ENCODE measurements at regions not wholly inside any gene's neighbourhood (a gene's known extent, or its start where the extent isn't known, plus 50 kb on each side); places are given as distances from the start of the nearest gene placed in this dataset.

DNA sequence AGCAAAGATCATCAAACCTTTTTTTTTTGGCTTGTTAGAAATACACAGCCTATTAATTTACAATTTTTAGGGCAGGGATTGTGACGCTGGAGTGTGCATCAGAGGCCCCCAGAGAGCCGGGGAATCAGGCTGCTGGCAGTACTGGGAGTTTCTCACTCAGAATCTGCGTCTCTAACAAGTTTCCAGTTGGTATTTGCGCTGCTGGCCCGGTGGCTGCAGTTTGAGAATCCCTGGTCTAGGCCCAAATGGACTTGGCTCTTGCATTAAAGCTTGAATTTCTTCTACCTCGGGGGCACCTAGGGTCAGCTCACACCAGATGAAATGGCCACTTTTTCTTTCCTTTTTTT, 150.9 kb upstream of the CIBAR2 start:
- 88 to 89% methylated on average over 6 of the region's 6 CpGs for WGBS, 2 donors
- intact Hi-C loops (cut with DNase I), result no loop called here
- H3K27ac ChIP-seq, result no peak overlapping the region
- DNase-seq (no peak), ATAC-seq (no peak)
- TF ChIP-seq, protein P1, sequence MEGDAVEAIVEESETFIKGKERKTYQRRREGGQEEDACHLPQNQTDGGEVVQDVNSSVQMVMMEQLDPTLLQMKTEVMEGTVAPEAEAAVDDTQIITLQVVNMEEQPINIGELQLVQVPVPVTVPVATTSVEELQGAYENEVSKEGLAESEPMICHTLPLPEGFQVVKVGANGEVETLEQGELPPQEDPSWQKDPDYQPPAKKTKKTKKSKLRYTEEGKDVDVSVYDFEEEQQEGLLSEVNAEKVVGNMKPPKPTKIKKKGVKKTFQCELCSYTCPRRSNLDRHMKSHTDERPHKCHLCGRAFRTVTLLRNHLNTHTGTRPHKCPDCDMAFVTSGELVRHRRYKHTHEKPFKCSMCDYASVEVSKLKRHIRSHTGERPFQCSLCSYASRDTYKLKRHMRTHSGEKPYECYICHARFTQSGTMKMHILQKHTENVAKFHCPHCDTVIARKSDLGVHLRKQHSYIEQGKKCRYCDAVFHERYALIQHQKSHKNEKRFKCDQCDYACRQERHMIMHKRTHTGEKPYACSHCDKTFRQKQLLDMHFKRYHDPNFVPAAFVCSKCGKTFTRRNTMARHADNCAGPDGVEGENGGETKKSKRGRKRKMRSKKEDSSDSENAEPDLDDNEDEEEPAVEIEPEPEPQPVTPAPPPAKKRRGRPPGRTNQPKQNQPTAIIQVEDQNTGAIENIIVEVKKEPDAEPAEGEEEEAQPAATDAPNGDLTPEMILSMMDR (IDR thresholded peaks at IDR 0.05), result no peak
- no peak for TF ChIP-seq POLR2A (IDR thresholded peaks at IDR 0.05)
- no peaks in the 10 kb centered on the region for H3K4me1 ChIP-seq
- H3K36me3 ChIP-seq (replicated peaks in 1 of 2; ENCODE audit: insufficient read depth in 1 of 2, low read depth in 2 of 2), result no peaks in the 10 kb centered on the region
- H3K27me3 ChIP-seq, result no peaks in the 10 kb centered on the region
- no peaks in the 10 kb centered on the region for H3K9me3 ChIP-seq
- H3K4me3 ChIP-seq, result no peak overlapping the region

DNA sequence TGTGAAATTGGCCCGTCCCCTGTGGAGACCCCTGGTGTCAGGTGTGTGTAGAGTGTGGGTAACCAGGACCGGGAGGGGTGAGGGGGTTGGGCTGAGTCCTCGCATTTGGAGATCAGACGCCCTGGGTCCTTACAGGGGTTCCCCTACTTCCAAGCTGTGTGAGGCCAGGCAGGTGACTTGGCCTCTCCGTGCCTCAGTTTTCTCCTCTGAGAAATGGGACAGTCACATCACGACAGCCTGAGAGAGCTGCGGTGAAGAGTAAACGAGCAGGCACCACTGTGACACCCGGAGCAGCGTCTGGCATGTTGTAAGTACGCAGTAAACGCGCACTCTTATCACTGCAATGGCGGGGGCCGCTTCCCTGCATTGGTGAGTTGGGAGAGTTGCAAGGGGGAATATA, 152.5 kb upstream of the CIBAR2 start:
- DNase-seq (no peak), ATAC-seq (no peak)
- H3K27ac ChIP-seq, result no peak overlapping the region
- H3K4me1 ChIP-seq, result no peaks in the 10 kb centered on the region
- 83 to 94% methylated on average over 11 to 15 of the region's 15 CpGs for WGBS, 2 donors
- H3K36me3 ChIP-seq (replicated peaks in 1 of 2; ENCODE audit: insufficient read depth in 1 of 2, low read depth in 2 of 2), result no peaks in the 10 kb centered on the region
- intact Hi-C loops (cut with DNase I), result no loop called here
- H3K4me3 ChIP-seq, result no peak overlapping the region
- no peaks in the 10 kb centered on the region for H3K27me3 ChIP-seq
- TF ChIP-seq, protein P1 (IDR thresholded peaks at IDR 0.05), result no peak
- no peak for TF ChIP-seq POLR2A (IDR thresholded peaks at IDR 0.05)
- H3K9me3 ChIP-seq, result no peaks in the 10 kb centered on the region

- TF ChIP-seq, protein P1 (IDR thresholded peaks at IDR 0.05), result no peak
- no peak for TF ChIP-seq POLR2A (IDR thresholded peaks at IDR 0.05)
- H3K4me1 ChIP-seq, result no peaks in the 10 kb centered on the region
- DNase-seq, result no peak
- no peaks in the 10 kb centered on the region for H3K9me3 ChIP-seq
- intact Hi-C loops (cut with DNase I), result no loop called here
- no peak overlapping the region for H3K4me3 ChIP-seq
- no peak overlapping the region for H3K27ac ChIP-seq
- no peaks in the 10 kb centered on the region for H3K36me3 ChIP-seq (replicated peaks in 1 of 2; ENCODE audit: insufficient read depth in 1 of 2, low read depth in 2 of 2)
- H3K27me3 ChIP-seq, result no peaks in the 10 kb centered on the region
- no peak for ATAC-seq
- 82 to 86% methylated on average over 12 of the region's 13 CpGs for WGBS, 2 donors
Measured at GRCh38 chr16:85265161-85265784, 153.0 kb upstream of the CIBAR2 start.

- Histone ChIP-seq H3K4me3 (no peak overlapping the region), H3K36me3 (replicated peaks in 1 of 2; ENCODE audit: insufficient read depth in 1 of 2, low read depth in 2 of 2) (no peaks in the 10 kb centered on the region), H3K27ac (no peak overlapping the region), H3K27me3 (no peaks in the 10 kb centered on the region), H3K9me3 (no peaks in the 10 kb centered on the region), H3K4me1 (no peaks in the 10 kb centered on the region)
- TF ChIP-seq, protein P1 (IDR thresholded peaks at IDR 0.05), result no peak
- no peak for TF ChIP-seq POLR2A (IDR thresholded peaks at IDR 0.05)
- DNase-seq (no peak), ATAC-seq (no peak)
- intact Hi-C loops (cut with DNase I), result no loop called here
- WGBS, 2 donors, result 87 to 90% methylated on average over 8 to 11 of the region's 11 CpGs
Measured at GRCh38 chr16:85265810-85266209, 153.5 kb upstream of the CIBAR2 start.

DNA sequence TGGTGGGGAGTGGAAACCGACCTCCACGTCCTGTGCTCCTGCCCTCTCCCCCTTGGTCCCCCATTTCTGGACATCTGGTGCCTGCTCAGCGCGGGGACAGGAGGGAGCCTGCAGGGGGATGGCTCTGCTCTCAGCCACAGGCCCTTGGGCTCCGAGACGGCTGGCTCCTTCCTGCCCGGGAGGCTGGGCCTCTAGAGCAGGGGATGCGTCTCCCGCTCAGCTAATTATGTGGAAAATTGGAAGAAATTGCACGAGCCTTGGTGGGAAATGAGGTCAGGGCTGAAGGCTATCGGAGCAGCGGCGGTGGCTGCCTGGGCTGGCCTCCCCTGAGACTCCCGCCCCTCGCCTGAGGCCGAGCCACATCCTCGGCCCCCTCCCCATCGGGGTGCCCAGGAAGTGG, 154.6 kb upstream of the CIBAR2 start:
- no peak overlapping the region for H3K27ac ChIP-seq
- intact Hi-C loops (cut with DNase I), result no loop called here
- H3K4me1 ChIP-seq, result no peaks in the 10 kb centered on the region
- no peaks in the 10 kb centered on the region for H3K9me3 ChIP-seq
- ATAC-seq, result no peak
- TF ChIP-seq POLR2A (IDR thresholded peaks at IDR 0.05), result no peak
- TF ChIP-seq, protein P1 (IDR thresholded peaks at IDR 0.05), result no peak
- no peak overlapping the region for H3K4me3 ChIP-seq
- no peaks in the 10 kb centered on the region for H3K27me3 ChIP-seq
- 89 to 100% methylated on average over 3 to 18 of the region's 18 CpGs for WGBS, 2 donors
- no peaks in the 10 kb centered on the region for H3K36me3 ChIP-seq (replicated peaks in 1 of 2; ENCODE audit: insufficient read depth in 1 of 2, low read depth in 2 of 2)
- DNase-seq, result no peak

Measured in body of pancreas (tissue), 4 donors.